GM12891 (cell line): ENCODE measurements at regions not wholly inside any gene's neighbourhood (a gene's known extent, or its start where the extent isn't known, plus 50 kb on each side); places are given as distances from the start of the nearest gene placed in this dataset.

Source experiments
- PAX5 ChIP-seq: IDR thresholded peaks from 2 replicates; pipeline ENCODE4 v1.6.1; 2011; ENCODE audit warnings: low read length, moderate library complexity, mild to moderate bottlenecking; ENCODE audit not compliant: insufficient read depth, severe bottlenecking
- POLR2A ChIP-seq: IDR thresholded peaks from 2 replicates; pipeline ENCODE4 v1.6.1; 2011; ENCODE audit warnings: low read depth, low read length, control low read depth
- POLR2AphosphoS5 ChIP-seq: IDR thresholded peaks from 2 replicates; pipeline ENCODE4 v1.6.1; 2011; ENCODE audit warnings: low read depth, low read length, control low read depth
- SPI1 ChIP-seq: IDR thresholded peaks from 2 replicates; pipeline ENCODE4 v1.6.1; 2011; ENCODE audit warnings: low read depth, low read length, control low read depth
- TAF1 ChIP-seq: IDR thresholded peaks from 2 replicates; pipeline ENCODE4 v1.6.1; 2011; ENCODE audit warnings: low read depth, low read length, control low read depth

GRCh38 chr7:37604078-37604477 lies 79.5 kb upstream of the GPR141 start:
- no peak for TF ChIP-seq POLR2A
- no peak for TF ChIP-seq POLR2AphosphoS5
- no peak for TF ChIP-seq TAF1
- TF ChIP-seq SPI1 = no peak
- TF ChIP-seq PAX5 = no peak
